NCI-H2196 treated with DMSO at 0.1 percent for 48 hours (cell line): ENCODE measurements at regions not wholly inside any gene's neighbourhood (a gene's known extent, or its start where the extent isn't known, plus 50 kb on each side); places are given as distances from the start of the nearest gene placed in this dataset.
"Not testable (repeated sequence)": the region's sequence is repeated elsewhere in the genome, so short reads cannot be mapped to it uniquely, and the experiment has no call there.

Experiments used
- DNase-seq: peaks from one replicate; lab custom pipeline; 2025; ENCODE audit not compliant: unreplicated experiment; lab: John Stamatoyannopoulos, UW

GRCh38 chr13:44300895-44301638 lies 72.6 kb upstream of the SERP2 start:
- peak; percentile 23 for DNase-seq

DNA sequence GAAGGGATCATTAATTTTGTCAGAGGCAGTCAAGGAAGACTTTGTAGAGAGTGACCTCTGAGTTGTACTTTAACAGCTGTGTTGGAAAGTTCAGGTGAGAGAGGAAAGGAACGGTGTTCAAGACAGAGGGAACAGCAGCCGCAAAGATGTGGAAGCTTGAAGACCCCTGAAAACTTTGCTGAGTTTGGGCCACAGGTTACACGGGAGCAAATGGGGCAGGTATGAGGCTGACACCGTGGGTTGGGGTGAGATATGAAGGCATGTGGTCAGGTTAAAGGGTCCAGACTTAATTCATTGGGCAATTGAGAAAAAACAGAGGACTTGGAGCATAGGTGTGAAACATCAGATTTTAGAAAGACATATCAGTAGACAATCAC lies 72.0 kb upstream of the SERP2 start:
- DNase-seq = no peak

DNA sequence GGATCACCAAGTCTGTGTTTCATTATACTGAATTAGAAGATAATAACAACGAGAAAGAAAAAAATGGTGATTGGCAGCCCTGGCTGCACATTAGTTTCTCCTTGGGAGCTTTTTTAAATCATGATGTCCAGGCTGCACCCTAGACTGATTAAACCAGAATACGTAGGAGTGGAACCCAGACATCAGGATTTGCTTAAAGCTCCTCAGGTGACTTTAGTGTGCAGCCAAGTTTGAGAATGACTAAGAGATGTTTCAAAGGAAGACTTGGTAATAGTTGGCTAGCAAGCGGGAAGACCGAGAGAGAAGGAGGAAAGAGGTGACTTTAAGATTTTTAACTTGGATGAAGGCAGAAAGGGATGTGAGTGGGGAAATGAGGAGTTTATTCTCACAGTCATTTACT lies 71.4 kb upstream of the SERP2 start:
- DNase-seq = no peak

DNA sequence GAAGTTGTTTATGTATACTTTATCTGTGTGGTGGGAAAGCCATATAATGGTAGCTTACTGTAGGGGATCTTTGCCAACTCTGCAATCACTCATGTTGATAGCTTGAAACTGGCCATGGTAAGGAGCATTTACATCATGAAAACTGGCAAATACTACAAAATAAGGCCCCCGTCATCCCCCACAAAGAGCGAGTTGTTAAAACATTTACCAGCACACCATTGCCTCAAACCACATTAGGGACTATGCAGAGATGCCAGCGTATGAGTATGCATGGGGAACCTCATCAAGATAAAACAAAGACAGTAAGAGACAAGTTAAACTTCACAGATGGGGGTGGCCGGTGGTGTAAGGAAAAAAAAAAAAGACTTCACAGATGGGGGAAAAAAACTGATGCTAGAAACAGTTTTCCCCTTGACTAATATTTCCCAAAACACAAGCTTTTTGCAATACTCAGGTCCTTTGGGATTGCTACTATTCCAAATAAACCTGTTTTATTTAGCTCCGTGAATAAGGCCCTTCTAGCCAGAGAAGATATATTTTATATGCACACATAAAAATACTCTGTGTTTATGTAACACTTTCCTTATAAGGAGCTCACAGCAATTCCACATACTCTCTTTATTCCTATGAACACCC lies 70.6 kb upstream of the SERP2 start:
- no peak for DNase-seq

- no peak for DNase-seq
These were observed 69.8 kb upstream of the SERP2 start for GRCh38 chr13:44303681-44304432.

DNA sequence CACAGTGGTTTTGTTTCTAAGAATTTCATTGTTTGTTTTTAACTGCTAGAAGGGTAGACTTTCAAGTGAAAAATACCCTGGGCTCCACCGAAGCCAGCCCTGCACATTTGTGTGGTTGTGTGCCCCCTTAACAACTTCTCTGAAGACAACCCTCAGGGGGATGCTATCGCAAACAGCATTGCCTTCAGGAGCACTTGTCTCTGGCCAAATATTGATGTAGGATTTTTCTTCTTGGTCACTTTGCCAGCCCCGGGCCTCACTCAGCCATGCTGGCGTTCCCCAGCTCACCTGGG lies 69.2 kb upstream of the SERP2 start:
- DNase-seq = no peak

- DNase-seq = no peak
These were observed 68.3 kb upstream of the SERP2 start for GRCh38 chr13:44305286-44305685.

DNA sequence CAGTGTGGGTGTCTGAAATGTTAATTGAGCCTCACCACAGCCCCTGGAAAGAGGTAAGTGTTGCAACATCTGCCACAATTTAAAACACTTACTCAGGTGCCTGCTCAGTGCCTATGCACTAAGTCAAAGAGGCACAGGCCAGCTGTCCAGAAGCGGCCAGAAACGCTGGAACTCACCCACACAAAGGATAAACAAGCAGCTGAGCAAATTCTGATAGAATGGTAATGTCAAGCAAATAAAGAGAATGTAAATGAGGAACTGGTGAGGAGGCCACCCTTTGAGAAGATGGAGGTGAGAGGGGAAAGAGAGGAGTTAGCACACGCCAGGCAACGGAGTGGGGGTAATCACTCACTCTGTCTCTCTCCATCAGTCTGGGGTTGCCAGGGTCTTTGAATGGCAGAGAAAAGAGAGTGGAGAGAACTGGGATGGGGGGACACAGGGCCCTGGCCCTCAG lies 67.7 kb upstream of the SERP2 start:
- peak; percentile 15 for DNase-seq

GRCh38 chr13:44306371-44307192 lies 67.0 kb upstream of the SERP2 start:
- peak; percentile 23 for DNase-seq

DNA sequence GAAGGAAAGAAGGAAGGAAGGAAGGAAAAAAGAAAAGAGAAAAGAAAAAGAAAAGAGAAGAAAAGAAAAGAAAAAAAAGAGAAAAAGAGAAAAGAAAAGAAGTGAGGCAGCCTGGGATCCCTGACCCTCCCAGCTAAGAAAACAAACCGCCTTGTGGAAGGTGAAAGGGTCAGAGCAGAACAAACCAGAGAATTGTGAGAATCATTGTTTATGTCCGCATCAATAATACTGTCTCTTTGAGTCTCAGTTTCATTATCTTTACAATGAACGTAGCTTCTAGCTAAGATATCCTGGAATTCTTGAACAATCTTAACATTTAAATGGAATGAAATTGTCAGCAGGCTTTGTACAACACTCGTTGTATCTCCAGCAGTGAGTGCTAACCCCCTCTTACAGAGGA lies 66.4 kb upstream of the SERP2 start:
- DNase-seq = no peak

GRCh38 chr13:44307844-44308243 lies 65.8 kb upstream of the SERP2 start:
- no peak for DNase-seq

- DNase-seq = no peak
These were observed 65.3 kb upstream of the SERP2 start for GRCh38 chr13:44308352-44308751.

- DNase-seq = no peak
These were observed 63.5 kb upstream of the SERP2 start for GRCh38 chr13:44309794-44310757.

DNA sequence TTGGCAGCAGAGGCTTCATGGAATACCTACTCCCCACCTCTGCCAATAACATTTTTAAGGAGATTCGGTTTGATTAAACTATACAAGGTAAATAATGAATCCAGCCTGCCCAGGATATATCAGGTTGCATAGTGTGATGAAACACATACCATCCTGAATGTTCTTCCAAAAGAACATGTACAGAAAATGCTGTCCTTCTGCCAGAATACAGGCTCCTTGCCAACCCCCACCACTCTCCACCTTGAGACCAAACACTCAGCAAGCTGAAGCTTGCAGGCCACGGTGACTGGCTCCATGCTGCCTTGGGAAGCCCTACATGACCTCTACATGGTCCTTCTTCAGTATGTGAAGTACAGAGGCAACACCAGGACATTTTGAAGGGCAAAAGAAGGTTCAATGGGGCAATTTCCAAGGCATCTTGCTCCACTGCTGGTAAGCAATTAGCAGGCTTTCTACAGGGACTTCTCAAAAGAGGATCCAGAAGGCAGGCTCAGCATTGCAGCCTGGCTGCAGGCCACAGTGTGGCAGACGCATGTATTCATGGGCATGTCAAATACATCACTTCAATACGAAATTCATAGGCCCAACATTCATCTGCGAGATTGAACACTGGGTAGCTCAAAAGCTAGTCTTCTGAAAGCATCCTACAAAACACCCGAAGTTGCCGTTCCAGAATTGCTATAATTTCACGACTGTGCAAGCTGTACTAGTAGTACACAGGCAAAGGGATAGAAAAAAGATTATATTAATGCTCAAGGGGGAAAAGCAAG lies 62.4 kb upstream of the SERP2 start:
- DNase-seq = peak; percentile 59

- no peak for DNase-seq
These were observed 61.5 kb upstream of the SERP2 start for GRCh38 chr13:44312131-44312530.

DNA sequence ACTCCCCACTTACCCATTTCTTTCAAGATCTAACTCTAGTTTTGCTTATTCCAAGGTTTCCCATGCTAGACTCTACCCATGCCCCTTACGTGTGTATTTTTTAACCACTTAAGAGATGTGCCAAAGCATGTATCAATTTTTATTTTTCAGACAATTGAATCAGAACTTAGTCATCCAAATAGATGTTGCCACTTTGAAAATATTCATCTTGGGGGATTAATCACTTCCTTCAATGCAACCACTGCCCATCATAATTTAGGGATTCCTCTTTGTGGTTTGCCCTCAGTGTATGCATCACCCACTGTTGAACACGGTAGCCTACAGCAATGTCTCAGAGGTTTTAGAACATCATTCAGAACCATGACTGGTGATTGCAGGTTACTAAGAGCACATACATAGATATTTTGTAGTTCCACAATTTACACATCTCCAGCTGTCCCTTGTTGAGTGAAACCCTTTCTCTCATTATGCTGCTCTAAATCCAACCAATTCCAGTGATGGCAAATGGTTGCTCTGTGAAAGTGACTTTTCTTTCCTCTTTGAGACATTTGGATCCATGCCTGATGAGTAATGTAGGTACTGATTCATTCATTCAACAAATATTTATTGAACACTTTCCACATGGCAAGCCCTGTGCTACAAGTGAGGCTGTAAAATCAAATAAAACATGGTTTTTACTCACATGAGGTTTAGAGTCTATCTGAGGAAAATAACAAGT lies 60.6 kb upstream of the SERP2 start:
- no peak for DNase-seq

DNA sequence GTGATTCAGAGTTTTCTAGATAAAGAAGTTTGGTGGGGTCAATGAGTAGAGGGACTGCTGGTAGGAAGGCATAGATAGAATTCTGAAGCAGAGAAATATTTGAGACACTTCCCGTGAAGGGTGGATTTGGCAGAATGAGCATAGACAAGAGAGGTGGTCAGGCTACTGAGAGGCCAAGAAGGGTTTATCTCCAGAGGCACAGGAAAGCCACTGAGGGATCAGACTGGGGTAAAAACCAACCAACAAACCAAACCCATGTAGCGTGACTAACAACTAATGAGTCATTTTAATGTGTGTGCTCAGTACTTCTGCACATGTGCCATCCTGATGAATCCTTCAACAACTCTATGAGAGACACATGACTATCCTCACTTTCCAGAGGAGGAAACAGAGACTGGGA lies 60.0 kb upstream of the SERP2 start:
- no peak for DNase-seq

DNA sequence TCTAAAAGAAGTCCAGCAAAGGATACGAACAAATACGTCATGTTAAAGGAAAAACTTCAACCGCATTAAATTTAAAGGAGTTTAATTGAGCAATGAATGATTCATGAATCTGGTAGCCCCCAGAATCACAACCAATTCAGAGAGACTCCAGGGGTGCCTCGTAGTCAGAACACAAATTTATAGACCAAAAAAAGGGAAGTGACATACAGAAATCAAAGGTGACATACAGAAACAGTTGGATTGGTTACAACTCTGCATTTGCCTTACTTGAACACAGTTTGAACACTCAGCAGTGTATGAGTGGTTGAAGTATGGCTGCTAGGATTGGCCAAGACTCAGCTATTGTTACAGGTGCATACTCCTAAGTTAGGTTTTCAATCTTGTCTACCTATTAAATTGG lies 59.5 kb upstream of the SERP2 start:
- DNase-seq = not testable (repeated sequence)

DNA sequence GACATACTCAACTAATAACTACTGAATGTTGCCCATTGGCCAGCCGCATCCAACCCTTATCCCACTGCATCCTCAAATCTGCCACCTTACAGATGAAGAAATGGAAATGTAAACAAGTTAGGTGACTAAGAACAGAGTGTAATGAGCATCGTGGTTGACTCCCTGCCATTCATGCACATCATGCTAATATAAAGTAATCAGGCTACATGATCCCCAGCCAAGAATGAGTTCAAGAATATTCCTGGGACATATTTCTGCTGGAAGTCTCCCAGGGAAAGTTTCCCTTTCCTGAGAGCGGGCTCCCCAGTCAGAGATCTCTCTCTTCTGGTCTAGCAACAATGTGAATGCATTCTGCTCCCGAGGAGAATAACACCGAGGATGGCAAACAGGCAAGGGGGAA lies 55.9 kb upstream of the SERP2 start:
- DNase-seq = no peak
